HT1080 (cell line): ENCODE measurements at regions not wholly inside any gene's neighbourhood (a gene's known extent, or its start where the extent isn't known, plus 50 kb on each side); places are given as distances from the start of the nearest gene placed in this dataset.
"Not testable (repeated sequence)": the region's sequence is repeated elsewhere in the genome, so short reads cannot be mapped to it uniquely, and the experiment has no call there.

ENCODE experiments used
- DNase-seq: peaks from one replicate; pipeline ENCODE4 v3.0.0-alpha.2; 2015; ENCODE audit warnings: low read depth

- peak; percentile 34 for DNase-seq
Observed at GRCh38 chr5:39570403-39571027, 145.7 kb upstream of the DAB2 start.

- DNase-seq = no peak
Observed at GRCh38 chr5:39569857-39570256, 145.1 kb upstream of the DAB2 start.

- no peak for DNase-seq
Observed at GRCh38 chr5:39566891-39567290, 142.1 kb upstream of the DAB2 start.

- no peak for DNase-seq
Observed at GRCh38 chr5:39566029-39566428, 141.2 kb upstream of the DAB2 start.

- no peak for DNase-seq
Observed at GRCh38 chr5:39561421-39561820, 136.6 kb upstream of the DAB2 start.

- DNase-seq = no peak
Observed at GRCh38 chr5:39560726-39561125, 135.9 kb upstream of the DAB2 start.

GRCh38 chr5:39559923-39560322 lies 135.1 kb upstream of the DAB2 start:
- no peak for DNase-seq

- no peak for DNase-seq
Observed at GRCh38 chr5:39558541-39558940, 133.8 kb upstream of the DAB2 start.

GRCh38 chr5:39555788-39556187 lies 131.0 kb upstream of the DAB2 start:
- no peak for DNase-seq

- peak; percentile 55 for DNase-seq
Observed at GRCh38 chr5:39547553-39548154, 122.9 kb upstream of the DAB2 start.

GRCh38 chr5:39544941-39545340 lies 120.2 kb upstream of the DAB2 start:
- no peak for DNase-seq

GRCh38 chr5:39543335-39543734 lies 118.6 kb upstream of the DAB2 start:
- DNase-seq = no peak

GRCh38 chr5:39542511-39543285 lies 117.9 kb upstream of the DAB2 start:
- no peak for DNase-seq

GRCh38 chr5:39541920-39542319 lies 117.1 kb upstream of the DAB2 start:
- no peak for DNase-seq

- no peak for DNase-seq
Observed at GRCh38 chr5:39539470-39539869, 114.7 kb upstream of the DAB2 start.

- DNase-seq = no peak
Observed at GRCh38 chr5:39534690-39535089, 109.9 kb upstream of the DAB2 start.

GRCh38 chr5:39533749-39534148 lies 109.0 kb upstream of the DAB2 start:
- no peak for DNase-seq

GRCh38 chr5:39532511-39532910 lies 107.7 kb upstream of the DAB2 start:
- DNase-seq = no peak

GRCh38 chr5:39531306-39531705 lies 106.5 kb upstream of the DAB2 start:
- no peak for DNase-seq

- DNase-seq = peak; percentile 26
Observed at GRCh38 chr5:39526914-39527477, 102.2 kb upstream of the DAB2 start.

- not testable (repeated sequence) for DNase-seq
Observed at GRCh38 chr5:39525781-39526180, 101.0 kb upstream of the DAB2 start.

- no peak for DNase-seq
Observed at GRCh38 chr5:39525271-39525670, 100.5 kb upstream of the DAB2 start.
